Eye (tissue), 1 donor: ENCODE measurements at regions not wholly inside any gene's neighbourhood (a gene's known extent, or its start where the extent isn't known, plus 50 kb on each side); places are given as distances from the start of the nearest gene placed in this dataset.
"Not testable (repeated sequence)": the region's sequence is repeated elsewhere in the genome, so short reads cannot be mapped to it uniquely, and the experiment has no call there.

ENCODE experiments used
- DNase-seq: peaks from one replicate; pipeline ENCODE4 v3.0.0-alpha.2; 2015

DNA sequence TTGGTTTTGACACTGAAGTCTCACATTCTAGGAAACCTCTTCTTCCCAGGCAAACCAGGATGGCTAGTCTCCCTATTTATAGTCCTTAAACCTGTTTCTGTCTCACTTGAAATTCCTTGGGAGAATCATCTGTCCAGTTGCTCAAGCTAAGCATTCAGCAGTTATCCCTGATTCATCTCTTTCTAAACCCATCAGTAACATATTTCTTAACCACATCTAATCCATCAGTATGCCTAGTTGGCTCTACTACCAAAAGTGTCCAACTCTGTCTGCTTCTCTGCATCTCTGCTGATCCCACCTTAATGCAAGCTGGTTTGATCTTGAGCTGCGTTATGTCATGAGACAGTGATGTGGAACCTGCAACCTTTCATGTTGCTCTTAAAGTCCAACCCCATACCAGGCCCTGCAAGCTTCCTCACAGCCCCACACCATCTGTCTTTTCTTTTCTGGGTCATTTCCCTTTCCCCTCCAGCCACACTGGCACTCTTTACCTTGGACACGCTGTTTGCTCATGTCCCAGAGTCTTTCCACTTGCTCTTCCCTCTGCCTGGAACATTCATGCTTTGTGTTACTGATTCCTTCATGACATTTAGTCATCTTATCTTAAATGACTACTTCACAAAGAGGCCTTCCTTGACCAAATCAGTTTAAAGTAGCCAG is 380.8 kb upstream of the RGS6 start:
- peak; percentile 58 for DNase-seq

DNA sequence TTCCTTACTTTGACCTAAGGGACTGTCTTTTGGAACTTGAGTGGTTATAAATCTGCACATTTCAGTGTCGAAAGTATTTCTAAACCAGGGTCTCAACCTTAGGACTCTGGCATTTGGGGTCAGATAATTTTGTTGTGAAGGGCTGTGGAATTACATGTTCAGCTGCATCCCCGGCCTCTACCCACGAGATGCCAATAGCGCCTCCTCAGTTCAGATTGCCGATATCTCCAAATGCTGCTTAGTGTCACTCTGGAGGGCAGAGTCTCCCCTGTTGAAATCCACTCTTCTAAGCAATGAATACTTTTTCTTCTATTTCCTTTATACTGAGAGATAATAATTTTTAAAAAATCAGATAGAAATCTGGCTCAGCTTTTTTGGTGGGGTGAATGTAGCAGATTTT is 379.4 kb upstream of the RGS6 start:
- DNase-seq = no peak

DNA sequence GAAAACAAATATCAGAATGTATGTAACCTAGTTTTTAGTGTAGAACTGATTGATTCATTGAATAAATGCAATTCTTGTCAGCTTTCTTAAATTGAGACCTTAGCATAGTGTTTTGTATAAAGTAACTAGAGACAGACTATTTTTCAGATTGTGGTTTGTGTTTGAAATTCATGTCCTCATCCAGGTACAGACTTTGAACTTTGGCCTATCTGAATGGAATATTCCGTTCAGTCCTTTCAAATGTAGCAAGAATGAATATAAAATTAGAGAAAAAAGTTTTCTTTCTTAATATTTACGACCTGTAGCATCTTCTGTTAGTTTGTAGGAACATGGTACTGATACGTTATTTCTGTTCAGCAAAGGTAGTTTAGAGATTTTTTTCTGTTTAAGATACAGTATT is 378.4 kb upstream of the RGS6 start:
- DNase-seq = no peak

DNA sequence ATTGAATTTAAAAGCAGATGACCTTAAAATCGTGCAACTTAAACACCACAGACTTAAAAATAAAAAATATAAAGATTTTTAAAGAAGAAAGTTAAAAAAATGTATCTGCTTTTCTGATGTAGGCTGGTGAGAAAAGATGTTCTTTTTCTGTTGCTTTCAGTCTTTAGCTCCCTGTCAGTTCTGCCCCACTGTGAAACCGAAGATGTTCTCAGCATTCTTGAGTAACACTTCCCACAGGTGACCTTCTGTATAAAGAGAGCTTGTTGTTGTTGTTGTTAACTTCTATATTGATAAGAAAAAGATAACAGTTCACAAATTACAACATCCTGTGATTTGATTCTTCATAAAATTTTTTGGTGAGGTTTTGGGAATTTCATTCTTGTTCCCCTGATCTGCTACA is 377.9 kb upstream of the RGS6 start:
- DNase-seq = no peak

DNA sequence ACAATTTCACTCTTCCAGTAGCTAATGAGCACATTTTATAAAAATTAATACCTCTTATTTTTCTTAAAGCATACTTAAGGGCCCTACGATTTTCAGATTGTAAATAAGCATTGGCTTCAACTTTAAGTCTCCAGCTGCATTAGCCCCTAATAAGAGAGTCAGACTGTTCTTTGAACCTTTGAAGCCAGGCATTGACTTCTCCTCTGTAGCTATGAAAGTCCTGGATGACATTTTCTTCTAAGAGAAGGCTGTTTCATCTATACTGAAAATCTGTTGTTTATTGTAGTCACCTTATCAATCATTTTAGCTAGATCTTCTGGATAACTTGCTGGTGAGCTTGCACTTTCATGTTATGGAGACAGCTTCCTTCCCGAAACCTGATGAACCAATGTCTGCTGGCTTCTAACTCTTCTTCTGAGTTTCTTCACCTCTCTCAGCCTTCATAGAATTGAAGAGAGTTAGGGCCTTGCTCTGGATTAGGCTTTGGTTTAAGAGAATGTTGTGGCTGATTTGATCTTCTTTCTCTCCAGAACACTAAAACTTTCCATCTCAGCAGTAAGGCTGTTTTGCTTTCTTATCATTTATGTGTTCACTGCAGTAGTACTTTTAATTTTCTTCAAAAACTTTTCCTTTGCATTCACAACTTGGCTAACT is 377.1 kb upstream of the RGS6 start:
- no peak for DNase-seq

DNA sequence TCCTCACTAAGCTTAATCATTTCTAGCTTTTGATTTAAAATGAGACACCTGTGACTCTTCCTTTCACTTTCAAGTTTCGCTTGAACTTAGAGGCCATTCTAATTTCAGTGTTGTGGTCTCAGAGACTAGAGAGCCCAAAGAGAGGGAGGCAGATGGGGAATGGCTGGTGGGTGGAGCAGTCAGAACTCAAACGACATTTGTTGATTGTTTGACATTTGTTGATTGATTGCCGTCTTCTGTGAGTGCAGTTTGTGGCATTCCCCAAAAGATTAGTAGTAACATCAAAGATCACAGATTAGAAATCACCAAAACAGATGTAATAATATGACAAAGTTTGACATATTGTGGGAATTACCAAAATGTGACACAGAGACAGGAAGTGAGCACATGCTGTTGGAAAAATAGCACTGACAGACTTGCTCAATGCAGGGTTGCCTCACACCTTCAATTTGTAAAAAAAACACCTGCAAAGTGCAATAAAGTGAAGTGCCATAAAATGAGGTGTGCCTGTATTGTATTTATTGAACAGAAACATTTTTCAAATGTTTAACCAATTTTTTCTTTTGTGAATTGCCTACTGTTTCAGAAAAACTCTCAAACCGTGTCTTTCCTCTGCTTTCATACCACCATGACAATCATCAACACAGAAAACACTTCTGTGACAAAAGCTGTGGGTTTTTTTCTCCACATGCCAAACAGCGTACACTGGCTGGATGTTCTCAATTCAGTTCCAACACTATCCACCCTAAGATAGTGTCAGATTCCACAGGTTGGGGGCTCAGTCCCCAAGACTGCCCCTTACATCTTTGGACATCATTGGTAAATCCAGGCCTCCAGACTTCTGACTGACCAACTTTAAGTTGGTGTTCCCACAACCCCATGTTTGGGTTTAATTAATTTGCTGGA is 376.3 kb upstream of the RGS6 start:
- DNase-seq = no peak

DNA sequence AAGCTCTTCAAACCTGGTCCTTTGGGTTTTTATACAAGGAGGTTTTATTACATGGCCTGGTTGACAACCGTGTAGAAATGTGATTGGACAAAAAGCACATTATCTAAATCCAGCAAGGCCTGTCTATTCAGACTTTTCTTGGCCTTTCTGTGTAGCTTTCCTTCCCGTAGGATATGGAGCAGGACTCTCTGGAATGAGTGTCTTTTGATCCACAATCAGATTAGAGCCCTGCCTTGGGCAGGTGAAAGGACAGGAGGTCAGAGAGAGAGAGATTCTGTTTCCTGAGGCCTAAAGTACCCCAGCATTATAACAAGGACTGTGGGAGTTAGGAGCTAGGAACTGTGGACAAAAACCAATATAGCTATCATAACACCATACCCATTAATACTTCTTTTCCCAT is 375.5 kb upstream of the RGS6 start:
- no peak for DNase-seq

DNA sequence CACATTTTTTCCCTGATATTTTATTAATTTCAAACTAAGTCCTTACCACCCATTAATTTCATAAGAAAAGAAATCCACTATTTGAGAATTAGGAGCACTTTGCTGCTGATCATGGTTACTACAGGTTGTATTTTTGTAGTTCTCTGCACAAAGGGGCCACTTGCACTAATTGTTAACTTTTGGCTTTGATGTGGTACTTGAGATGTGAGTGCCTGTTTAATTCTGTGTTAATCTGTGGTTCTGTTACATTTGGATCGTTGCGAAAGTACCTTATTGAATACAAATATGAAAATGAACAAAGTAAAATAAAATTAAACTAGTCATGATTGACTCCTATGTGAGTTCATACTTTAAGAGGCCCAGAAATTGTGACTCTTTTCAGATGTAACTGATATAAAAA is 374.9 kb upstream of the RGS6 start:
- DNase-seq = no peak

DNA sequence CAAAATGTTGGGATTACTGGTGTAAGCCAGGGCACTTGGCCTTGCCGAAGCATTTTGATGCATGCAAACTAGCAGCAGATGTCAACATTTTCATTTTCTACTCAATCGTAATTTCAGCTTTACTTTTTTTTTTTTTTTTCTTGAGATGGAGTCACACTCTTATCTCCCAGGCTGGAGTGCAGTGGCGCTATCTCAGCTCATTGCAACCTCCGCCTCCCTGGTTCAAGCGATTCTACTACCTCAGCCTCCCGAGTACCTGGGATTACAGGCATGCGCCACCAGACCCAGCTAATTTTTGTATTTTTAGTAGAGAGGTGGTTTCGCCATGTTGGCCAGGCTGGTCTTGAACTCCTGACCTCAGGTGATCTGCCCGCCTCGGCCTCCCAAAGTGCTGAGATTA is 373.3 kb upstream of the RGS6 start:
- not testable (repeated sequence) for DNase-seq

DNA sequence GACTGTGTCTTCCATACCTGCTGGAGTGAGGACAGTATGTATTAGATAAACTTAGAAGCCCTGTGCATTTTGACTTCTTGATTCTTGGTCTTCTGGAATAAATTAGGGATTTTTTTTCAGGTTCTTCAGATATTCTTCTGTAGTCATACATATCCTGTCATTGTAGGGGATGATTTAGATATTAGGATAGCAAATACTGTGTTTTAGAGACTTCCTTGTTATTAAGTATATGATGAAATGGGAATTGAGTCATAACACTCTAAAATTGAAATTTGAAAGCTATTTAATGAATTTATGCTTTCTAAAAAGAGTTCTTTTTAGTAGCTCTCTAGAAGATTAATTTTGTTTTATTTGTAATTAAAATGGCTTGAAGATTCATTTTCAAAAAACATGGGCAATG is 371.5 kb upstream of the RGS6 start:
- DNase-seq = no peak

DNA sequence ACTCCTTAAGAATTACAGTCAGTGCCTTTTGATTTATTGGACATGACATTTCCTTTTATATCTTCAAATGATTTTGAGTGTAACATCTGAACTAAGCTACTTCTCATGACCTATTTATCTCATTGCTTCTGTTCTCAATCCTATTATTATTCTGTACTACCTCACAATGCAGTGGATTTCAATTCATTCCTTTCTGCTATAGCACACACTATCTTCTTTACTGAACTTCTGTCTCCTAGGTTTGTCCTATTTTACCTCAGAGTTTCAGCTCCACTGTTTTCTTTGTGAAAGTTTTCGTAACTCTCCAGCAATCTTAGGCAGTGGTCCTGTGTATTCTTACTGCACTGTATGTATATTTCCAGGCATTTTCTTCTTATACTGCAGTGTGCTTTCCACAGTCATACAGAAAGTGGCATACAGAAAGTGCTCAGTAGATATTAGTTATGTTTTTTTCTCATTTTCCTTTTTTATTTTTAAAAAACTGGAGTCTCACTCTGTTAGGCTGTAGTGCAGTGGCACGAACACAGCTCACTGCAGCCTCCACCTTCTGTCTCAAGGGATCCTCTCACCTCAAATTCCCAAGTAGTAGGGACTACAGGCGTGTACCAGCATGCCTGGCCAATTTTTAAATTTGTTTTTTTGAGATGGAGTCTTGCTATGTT is 368.6 kb upstream of the RGS6 start:
- DNase-seq = no peak

DNA sequence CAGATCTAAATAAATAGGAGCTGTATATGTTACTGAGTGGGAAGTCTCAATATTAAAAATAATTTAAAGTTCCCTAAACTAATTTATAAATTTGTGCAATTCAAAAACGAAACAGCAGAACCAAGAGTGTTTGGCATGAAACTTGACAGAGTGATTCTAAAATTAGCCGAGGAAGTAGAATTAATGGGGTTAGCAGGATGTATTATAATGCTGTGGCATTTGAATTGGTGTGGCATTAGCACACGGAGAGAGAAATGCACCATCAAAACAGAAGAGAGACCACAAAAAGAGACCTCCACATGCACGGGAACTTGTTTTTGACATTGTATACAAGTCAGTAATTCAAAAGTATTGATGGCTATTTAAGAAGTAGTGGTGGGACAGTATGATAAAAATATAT is 366.0 kb upstream of the RGS6 start:
- DNase-seq = no peak

DNA sequence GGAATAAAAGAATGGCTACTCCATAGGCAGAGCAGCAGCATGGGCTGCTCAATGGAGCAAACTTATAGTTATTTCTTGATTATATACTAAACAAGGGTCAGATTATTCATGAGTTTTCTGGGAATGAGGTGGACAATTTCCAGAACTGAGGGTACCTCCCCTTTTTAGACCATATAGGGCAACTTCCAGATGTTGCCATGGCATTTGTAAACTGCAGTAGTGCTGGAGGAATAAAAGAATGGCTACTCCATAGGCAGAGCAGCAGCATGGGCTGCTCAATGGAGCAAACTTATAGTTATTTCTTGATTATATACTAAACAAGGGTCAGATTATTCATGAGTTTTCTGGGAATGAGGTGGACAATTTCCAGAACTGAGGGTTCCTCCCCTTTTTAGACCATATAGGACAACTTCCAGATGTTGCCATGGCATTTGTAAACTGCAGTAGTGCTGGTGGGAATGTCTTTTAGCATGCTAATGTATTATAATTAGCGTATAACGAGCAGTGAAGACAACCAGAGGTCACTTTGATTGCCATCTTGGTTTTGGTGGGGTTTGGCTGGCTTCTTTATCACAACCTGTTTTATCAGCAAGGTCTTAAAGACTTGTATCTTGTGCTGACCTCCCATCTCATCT is 364.6 kb upstream of the RGS6 start:
- DNase-seq = not testable (repeated sequence)

DNA sequence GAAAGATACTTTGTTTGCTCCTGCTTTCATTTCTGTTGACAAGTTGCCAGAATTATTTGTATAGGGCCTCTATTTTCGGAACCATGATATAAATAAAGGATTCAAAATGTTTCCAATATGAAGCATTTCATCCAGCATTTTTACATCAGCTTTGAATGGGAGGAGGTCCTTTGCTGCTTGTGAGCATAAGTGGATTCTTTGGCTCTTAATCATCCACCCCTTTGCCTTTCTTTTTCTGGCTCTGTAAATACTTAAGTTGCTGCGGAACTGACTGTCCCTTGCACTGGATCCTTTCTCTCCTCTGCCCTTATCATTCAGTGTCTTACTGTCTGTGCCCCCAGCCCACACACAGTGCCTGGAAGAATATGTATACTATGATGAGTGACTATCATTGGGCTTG is 357.3 kb upstream of the RGS6 start:
- DNase-seq = peak; percentile 48

DNA sequence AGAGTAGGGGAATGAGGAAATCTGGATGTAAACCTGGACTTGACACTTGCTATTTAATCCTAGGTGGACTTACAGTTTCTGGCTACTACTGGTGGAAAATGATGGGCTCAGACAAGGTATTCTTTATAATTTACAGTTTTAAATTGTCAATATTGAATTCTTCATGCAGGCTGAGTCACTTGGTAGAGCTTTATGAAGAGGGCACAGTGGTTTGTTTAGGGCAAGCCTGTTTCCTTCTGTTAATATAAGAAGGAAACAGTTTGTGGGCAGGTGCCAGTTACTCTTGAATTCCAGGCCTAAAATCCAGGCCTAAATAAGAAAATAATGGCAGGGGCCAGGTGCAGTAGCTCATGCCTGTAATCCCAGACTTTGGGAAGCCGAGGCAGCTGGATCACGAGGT is 355.8 kb upstream of the RGS6 start:
- DNase-seq = no peak

DNA sequence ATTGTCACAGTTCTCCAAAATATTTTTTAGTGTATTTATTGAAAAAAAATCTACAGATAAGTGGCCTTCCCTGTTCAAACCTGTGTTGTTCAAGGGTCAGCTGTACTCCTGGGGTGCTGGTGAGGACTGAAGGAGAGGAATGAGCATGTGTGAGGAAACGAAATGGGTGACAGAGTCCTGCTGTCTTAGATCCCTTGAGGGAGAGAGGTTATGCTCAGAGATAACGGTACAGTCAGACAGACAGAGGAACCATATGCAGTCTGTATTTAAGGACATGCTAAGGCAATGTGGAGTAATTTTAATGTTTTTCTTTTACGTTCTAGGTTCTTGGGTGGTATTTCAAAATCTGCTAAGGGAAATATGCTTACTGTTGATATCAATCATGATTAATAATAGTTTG is 352.9 kb upstream of the RGS6 start:
- DNase-seq = no peak

DNA sequence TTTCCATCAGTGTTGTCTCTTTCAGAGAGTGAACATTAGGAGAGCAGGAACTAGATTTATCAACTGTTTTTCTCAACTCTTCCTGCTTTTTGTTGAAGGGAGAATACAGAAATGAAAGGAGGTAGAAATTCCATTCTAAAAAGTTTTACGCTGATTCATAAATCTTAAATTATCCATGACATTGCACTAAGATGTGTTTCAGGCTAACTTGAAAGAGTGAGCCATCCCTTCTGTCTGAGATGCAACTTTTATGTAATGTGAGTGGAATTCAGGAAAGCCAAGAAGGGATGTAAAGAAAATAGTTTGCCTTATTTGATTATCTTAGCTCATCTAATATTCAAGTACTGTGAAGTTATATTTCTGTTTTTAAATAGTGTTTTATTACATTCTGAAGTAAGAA is 349.5 kb upstream of the RGS6 start:
- no peak for DNase-seq

DNA sequence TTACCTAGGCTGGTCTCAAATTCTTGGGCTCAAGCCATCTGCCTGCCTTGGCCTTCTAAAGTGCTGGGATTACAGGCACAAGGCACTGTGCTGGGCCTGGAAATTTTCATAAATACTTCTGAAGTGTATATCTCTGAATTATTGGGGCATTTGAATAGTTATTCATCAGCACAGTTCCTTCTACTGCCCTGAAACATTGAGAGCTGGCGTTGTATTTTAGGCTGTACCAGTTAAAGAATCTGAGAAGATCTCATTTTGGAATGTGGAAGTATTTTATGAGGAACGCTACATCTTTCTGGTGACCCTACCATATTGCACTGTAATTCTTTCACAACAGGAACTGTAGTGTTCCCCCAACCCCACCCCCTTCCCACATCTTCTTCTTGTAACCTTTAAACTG is 349.0 kb upstream of the RGS6 start:
- DNase-seq = no peak

DNA sequence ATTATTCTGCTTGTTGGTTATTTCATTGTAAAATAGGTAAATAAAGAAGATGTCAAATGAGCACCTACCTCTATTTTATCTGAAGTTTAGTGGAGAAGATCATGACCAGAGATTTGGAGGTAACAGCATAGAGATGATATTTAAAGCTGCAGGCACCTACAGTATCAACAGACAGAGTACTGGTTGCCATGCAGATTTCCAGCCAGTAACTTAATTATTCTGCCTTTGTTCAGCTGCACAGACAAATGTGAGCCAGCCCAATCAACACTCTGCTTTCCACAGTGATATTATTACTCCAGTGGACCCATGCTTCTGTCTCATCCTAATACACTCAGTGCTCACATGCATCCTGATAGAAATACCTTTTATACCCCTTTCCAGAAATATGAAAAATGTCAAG is 348.5 kb upstream of the RGS6 start:
- no peak for DNase-seq

DNA sequence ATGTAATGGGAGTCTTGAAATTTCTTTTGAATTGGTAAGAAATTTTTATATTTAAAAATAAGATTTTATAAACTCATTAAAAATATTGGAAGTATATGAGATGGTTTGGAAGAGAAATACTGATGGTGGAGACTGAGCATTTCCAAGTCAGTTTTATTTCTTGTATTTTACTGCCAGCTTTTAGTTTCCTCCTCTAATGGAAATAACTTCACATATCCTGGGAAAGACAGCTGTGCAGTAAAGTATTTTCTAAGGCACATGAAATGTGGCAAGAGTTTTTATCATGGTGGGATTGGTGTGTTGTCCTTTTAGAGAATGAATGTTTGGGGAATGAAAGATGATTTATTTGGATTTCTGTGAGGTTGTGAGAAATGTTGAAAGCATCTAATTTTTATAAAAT is 346.9 kb upstream of the RGS6 start:
- no peak for DNase-seq

DNA sequence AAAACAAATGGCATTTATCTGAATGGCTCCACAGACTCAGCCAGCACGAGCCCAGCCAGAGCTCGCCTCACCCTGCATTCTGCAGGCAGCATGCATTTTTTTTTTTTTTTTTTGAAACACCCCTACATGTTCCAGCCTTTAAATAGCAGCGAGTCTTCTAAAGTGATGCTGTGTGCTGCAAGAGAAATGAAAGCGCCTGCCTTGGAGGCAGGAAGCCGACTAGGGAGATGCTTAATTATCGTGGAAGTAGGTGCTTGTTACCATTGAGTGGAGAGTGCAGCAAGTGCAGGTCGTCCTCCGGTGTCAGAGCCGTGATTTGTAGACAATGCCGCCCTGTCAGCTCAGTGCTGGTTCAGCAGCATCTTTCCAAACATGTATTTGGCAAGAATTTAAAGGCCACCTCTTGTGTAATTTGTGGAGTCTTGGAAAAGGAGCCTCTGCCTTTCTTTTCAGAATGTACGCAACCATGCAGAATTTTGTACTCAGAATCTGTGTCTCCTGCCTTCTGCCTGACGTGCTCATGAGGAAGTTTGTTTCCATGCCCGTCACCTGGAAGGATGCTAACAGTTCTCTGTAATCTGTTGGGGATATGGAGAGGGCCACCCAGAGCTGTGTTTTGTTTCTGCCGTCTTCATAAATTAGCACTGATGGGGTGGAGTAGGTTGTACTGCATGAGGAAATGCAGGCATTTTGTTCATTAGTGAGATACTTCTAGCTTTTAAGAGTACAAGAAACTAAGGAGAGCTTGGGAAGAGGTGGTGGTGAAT is 345.9 kb upstream of the RGS6 start:
- DNase-seq = peak; percentile 81

DNA sequence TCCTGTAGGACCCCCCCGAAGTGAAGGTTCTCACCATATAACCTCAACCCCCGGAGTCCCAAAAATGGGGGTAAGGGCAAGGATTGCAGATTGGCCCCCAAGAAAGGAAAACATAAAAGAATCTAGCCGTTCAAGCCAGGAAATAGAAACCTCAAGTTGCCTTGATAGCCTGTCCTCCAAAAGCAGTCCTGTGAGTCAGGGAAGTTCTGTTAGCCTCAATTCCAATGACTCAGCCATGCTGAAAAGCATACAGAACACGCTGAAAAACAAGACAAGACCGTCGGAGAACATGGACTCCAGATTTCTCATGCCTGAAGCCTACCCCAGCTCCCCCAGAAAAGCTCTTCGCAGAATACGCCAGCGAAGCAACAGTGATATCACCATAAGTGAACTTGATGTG is 344.2 kb upstream of the RGS6 start:
- no peak for DNase-seq
